H1 (cell line): ENCODE measurements at regions not wholly inside any gene's neighbourhood (a gene's known extent, or its start where the extent isn't known, plus 50 kb on each side); places are given as distances from the start of the nearest gene placed in this dataset.

Experiments used
- BCL11A ChIP-seq, 2 experiments: IDR thresholded peaks; one replicate each; pipeline ENCODE4 v1.6.1; 2011; ENCODE audit warnings: low read depth in 2 of 2, low read length in 2 of 2, mild to moderate bottlenecking in 2 of 2
- CBX5 ChIP-seq: fragments of 300-800, 300-1000 bp; sonication (generic); IDR thresholded peaks from 2 replicates; pipeline ENCODE4 v1.7.1; 2016; ENCODE audit warnings: antibody characterized with exemption, low read length, low read depth
- CREB1 ChIP-seq: IDR thresholded peaks from 2 replicates; pipeline ENCODE4 v1.6.1; 2012; ENCODE audit warnings: inconsistent platforms
- EGR1 ChIP-seq: IDR thresholded peaks from 2 replicates; pipeline ENCODE4 v1.6.1; 2011; ENCODE audit warnings: low read depth, low read length, borderline replicate concordance
- KDM1A ChIP-seq: fragments of 200-600, 300-600 bp; sonication (generic); IDR thresholded peaks from 2 replicates; pipeline ENCODE4 v1.7.1; 2016; ENCODE audit warnings: mild to moderate bottlenecking, low read length, borderline replicate concordance
- KDM5A ChIP-seq: fragments of 200-600 bp; IDR thresholded peaks from 2 replicates; pipeline ENCODE4 v1.7.1; 2012; ENCODE audit warnings: mild to moderate bottlenecking, low read length, inconsistent platforms, mixed read lengths
- SUZ12 ChIP-seq: fragments of 200-600 bp; sonication (generic); IDR thresholded peaks from 2 replicates; pipeline ENCODE4 v1.6.1; 2012; ENCODE audit warnings: mild to moderate bottlenecking, inconsistent platforms, low read length, moderate library complexity, mixed read lengths
- TAF1 ChIP-seq: IDR thresholded peaks from 2 replicates; pipeline ENCODE4 v1.6.1; 2011; ENCODE audit warnings: mild to moderate bottlenecking, low read depth, low read length
- TBP ChIP-seq: IDR thresholded peaks from 2 replicates; pipeline ENCODE4 v1.6.1; 2011; ENCODE audit warnings: low read depth, low read length, improper control_type of control experiment
- YY1 ChIP-seq: IDR thresholded peaks from 2 replicates; pipeline ENCODE4 v1.6.1; 2011; ENCODE audit warnings: low read depth, mild to moderate bottlenecking, low read length
- TF ChIP-seq, protein P1 (sequence below), 3 experiments: IDR thresholded peaks; 1 replicate in 2 of 3; 2 replicates in 1 of 3; pipeline versions ENCODE4 v1.5.1 to v1.6.1; 2011; ENCODE audit warnings: low read length in 3 of 3, mild to moderate bottlenecking in 3 of 3, inconsistent platforms in 2 of 3, low read depth in 1 of 3, moderate library complexity in 1 of 3; ENCODE audit not compliant: insufficient read depth in 1 of 3; ENCODE audit errors: control extremely low read depth in 1 of 3
- TF ChIP-seq, protein P2 (sequence below): IDR thresholded peaks from 2 replicates; pipeline ENCODE4 v1.6.1; 2012; ENCODE audit warnings: inconsistent platforms
- TF ChIP-seq, protein P3 (sequence below): IDR thresholded peaks from 2 replicates; pipeline ENCODE4 v1.6.1; 2011; ENCODE audit warnings: low read length, improper control_type of control experiment

DNA sequence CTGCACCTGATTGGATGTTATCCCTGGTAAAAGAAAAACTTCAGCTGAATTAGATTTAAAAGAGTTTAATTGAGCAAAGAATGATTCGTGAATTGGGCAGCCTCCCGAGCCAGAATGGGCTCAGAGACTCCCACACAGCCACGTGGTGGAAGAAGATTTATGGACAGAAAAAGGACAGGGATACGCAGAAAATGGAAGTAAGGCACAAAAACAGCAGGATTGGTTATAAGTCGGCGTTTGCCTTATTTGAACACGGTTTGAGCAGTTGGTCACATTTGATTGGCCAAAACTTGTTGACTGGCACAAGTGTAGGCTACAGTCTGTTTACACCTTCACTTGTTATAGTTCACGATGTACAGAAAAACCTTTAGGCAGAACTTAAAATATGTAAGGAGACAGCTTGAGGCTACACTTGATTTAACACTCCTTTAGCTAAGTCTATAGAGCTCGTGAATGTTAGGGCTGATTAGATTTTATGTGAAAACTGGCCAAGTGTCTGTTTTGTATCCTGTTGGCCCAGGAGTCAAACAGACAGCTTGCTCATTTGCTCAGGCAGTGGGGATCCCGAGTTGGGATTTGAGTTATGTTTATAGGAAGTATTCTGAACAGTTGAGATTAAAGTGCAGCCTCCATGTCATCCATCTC is 119.5 kb upstream of the SHISA6 start:
- TF ChIP-seq, protein P1, sequence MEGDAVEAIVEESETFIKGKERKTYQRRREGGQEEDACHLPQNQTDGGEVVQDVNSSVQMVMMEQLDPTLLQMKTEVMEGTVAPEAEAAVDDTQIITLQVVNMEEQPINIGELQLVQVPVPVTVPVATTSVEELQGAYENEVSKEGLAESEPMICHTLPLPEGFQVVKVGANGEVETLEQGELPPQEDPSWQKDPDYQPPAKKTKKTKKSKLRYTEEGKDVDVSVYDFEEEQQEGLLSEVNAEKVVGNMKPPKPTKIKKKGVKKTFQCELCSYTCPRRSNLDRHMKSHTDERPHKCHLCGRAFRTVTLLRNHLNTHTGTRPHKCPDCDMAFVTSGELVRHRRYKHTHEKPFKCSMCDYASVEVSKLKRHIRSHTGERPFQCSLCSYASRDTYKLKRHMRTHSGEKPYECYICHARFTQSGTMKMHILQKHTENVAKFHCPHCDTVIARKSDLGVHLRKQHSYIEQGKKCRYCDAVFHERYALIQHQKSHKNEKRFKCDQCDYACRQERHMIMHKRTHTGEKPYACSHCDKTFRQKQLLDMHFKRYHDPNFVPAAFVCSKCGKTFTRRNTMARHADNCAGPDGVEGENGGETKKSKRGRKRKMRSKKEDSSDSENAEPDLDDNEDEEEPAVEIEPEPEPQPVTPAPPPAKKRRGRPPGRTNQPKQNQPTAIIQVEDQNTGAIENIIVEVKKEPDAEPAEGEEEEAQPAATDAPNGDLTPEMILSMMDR (IDR thresholded peaks at IDR 0.05; ENCODE audit: control extremely low read depth in 1 of 3, insufficient read depth in 1 of 3, low read depth in 1 of 3, low read length in 3 of 3): no peak
- TF ChIP-seq, protein P2, sequence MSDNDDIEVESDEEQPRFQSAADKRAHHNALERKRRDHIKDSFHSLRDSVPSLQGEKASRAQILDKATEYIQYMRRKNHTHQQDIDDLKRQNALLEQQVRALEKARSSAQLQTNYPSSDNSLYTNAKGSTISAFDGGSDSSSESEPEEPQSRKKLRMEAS: no peak
- TF ChIP-seq CREB1 (no peak), YY1 (no peak), BCL11A (IDR thresholded peaks at IDR 0.05; ENCODE audit: low read depth in 2 of 2, low read length in 2 of 2) (no peak), TAF1 (no peak), TBP (no peak), EGR1 (no peak), SUZ12 (no peak), KDM1A (no peak), KDM5A (no peak), CBX5 (no peak)
- TF ChIP-seq, protein P3, sequence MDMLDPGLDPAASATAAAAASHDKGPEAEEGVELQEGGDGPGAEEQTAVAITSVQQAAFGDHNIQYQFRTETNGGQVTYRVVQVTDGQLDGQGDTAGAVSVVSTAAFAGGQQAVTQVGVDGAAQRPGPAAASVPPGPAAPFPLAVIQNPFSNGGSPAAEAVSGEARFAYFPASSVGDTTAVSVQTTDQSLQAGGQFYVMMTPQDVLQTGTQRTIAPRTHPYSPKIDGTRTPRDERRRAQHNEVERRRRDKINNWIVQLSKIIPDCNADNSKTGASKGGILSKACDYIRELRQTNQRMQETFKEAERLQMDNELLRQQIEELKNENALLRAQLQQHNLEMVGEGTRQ: no peak
